ENCODE measurements at regions not wholly inside any gene's neighbourhood (a gene's known extent, or its start where the extent isn't known, plus 50 kb on each side); places are given as distances from the start of the nearest gene placed in this dataset.

DNA sequence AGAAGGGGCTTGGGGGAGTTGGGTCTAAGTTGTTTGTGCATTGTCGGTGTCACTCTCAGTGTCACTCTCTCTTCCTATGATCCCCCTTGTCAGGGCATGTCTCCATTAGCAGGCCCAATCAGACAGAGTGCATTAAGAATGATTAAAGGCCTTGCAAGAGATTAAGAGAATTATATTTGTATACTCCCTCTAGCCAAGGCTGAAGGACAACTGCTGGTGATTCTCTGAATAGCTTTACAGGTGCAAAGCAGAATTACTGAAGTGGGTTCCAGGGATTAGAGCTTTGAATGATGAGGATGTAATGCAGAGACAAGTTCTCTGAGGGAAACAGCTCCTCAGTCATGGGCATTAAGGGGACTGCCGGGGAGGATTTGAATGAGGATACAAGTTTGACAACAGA, 104.8 kb upstream of the LGALSL start:
- Histone ChIP-seq H3K27ac (no peak overlapping the region), H3K4me3 (no peak overlapping the region), H3K27me3 (no peaks in the 10 kb centered on the region), H3K4me1 (no peaks in the 10 kb centered on the region), H3K9me3 (no peaks in the 10 kb centered on the region), H3K36me3 (no peaks in the 10 kb centered on the region)
- intact Hi-C loops (cut with DNase I): no loop called here
- no peak for TF ChIP-seq POLR2A (IDR thresholded peaks at IDR 0.05)
- TF ChIP-seq, protein P1, sequence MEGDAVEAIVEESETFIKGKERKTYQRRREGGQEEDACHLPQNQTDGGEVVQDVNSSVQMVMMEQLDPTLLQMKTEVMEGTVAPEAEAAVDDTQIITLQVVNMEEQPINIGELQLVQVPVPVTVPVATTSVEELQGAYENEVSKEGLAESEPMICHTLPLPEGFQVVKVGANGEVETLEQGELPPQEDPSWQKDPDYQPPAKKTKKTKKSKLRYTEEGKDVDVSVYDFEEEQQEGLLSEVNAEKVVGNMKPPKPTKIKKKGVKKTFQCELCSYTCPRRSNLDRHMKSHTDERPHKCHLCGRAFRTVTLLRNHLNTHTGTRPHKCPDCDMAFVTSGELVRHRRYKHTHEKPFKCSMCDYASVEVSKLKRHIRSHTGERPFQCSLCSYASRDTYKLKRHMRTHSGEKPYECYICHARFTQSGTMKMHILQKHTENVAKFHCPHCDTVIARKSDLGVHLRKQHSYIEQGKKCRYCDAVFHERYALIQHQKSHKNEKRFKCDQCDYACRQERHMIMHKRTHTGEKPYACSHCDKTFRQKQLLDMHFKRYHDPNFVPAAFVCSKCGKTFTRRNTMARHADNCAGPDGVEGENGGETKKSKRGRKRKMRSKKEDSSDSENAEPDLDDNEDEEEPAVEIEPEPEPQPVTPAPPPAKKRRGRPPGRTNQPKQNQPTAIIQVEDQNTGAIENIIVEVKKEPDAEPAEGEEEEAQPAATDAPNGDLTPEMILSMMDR (IDR thresholded peaks at IDR 0.05): no peak
- TF ChIP-seq POLR2AphosphoS5 (IDR thresholded peaks at IDR 0.05; ENCODE audit: insufficient read depth in 1 of 2, low read depth in 1 of 2): no peak
- no peak for DNase-seq (ENCODE audit: extremely low spot score in 2 of 2)

DNA sequence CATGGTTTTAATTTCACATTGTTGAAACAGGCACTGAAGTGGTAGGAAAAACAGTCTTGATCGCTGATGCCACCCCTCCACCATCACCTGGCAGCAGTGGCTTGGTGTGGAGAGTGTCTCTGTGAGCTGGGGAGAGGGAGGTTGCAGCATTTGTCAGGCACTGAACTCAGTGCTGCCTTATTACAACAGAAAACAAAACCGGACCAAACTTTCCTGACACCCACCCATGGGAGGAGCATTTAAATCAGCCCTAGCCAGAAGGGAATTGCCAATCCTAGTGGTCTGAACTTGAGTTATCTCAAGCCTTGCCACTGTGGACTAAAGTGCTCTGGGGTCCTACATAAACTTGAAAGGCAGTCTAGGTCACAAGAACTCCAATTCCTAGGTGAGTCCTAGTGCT, 103.0 kb upstream of the LGALSL start:
- Histone ChIP-seq H3K9me3 (no peaks in the 10 kb centered on the region), H3K27me3 (no peaks in the 10 kb centered on the region), H3K4me3 (no peak overlapping the region), H3K4me1 (no peaks in the 10 kb centered on the region), H3K36me3 (no peaks in the 10 kb centered on the region), H3K27ac (no peak overlapping the region)
- TF ChIP-seq POLR2AphosphoS5 (IDR thresholded peaks at IDR 0.05; ENCODE audit: insufficient read depth in 1 of 2, low read depth in 1 of 2): no peak
- no peak for TF ChIP-seq POLR2A (IDR thresholded peaks at IDR 0.05)
- TF ChIP-seq, protein P1 (IDR thresholded peaks at IDR 0.05): no peak
- peak in 1 of 2 donors; percentile 67 for DNase-seq (ENCODE audit: extremely low spot score in 2 of 2)
- intact Hi-C loops (cut with DNase I): no loop called here

DNA sequence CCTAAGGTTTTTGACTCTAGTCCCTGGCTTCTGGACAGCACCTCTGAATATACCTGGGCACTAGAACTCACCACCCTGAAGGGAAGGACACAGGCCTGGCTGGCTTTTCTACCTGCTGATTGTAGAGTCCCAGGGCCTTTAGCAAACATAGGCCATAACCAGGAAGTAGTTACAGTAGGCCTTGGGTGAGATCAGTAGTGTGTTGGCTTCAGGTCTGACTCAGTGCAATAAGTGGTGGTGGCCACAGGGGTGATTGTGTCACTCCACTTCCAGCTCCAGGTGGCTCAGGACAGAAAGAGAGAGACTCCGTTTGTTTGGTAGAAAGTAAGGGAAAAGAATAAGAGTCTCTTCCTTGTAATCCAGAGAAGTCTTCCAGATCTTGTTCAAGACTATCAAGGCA, 101.7 kb upstream of the LGALSL start:
- intact Hi-C loops (cut with DNase I): no loop called here
- H3K4me3 ChIP-seq: no peak overlapping the region
- H3K9me3 ChIP-seq: no peaks in the 10 kb centered on the region
- H3K27ac ChIP-seq: no peak overlapping the region
- H3K27me3 ChIP-seq: no peaks in the 10 kb centered on the region
- H3K36me3 ChIP-seq: no peaks in the 10 kb centered on the region
- H3K4me1 ChIP-seq: no peaks in the 10 kb centered on the region
- peak in 1 of 2 donors; percentile 46 for DNase-seq (ENCODE audit: extremely low spot score in 2 of 2)
- TF ChIP-seq POLR2A (IDR thresholded peaks at IDR 0.05) (no peak), POLR2AphosphoS5 (IDR thresholded peaks at IDR 0.05; ENCODE audit: insufficient read depth in 1 of 2, low read depth in 1 of 2) (no peak)
- TF ChIP-seq, protein P1 (IDR thresholded peaks at IDR 0.05): no peak

DNA sequence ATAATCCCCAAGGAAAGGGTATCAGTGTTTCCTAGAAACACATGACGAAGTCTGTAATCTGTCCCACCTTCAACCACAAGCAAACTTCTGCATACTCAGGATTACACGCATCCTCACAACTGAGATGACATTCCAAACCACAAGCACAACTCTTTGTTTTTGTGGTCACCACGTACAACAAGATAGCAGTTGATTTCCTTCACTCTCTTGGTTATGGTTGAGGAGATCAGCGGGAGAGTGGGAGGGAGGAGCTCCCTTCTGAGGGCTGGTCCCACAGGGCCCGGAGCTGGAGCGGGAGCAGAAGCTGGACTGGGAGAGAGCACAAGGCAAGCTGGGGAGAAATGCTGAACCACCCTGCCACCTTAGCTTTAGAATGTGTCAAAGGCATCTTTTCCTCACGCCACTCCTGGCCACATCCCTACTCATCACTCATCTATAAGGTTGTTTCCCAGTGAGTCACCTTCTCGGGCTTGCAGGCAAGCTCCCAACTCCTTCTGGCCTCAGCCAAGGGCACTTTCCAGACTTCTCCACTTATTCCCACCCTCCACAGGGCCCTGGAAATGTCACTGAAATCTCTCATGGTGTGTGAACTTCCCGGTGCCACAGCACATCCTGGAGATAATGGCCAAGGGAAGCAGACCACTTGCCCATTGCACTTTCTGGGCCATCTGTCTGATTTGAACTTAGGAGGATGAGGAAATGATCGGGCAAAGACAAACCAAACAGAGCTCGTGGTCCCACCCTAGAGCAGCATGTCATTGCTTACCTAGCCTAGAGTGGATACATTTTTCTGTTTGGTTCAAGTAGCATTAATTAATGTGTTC, 98.9 kb upstream of the LGALSL start:
- Histone ChIP-seq H3K27ac (peak overlapping the region; percentile 32), H3K4me1 (peaks cover 12% of the 10 kb centered on the region), H3K9me3 (no peaks in the 10 kb centered on the region), H3K27me3 (no peaks in the 10 kb centered on the region), H3K4me3 (no peak overlapping the region), H3K36me3 (no peaks in the 10 kb centered on the region)
- intact Hi-C loops (cut with DNase I): no loop called here
- TF ChIP-seq, protein P1 (IDR thresholded peaks at IDR 0.05): no peak
- TF ChIP-seq POLR2AphosphoS5 (IDR thresholded peaks at IDR 0.05; ENCODE audit: insufficient read depth in 1 of 2, low read depth in 1 of 2) (no peak), POLR2A (IDR thresholded peaks at IDR 0.05) (no peak)
- peak in 1 of 2 donors; percentile 77 for DNase-seq (ENCODE audit: extremely low spot score in 2 of 2)

DNA sequence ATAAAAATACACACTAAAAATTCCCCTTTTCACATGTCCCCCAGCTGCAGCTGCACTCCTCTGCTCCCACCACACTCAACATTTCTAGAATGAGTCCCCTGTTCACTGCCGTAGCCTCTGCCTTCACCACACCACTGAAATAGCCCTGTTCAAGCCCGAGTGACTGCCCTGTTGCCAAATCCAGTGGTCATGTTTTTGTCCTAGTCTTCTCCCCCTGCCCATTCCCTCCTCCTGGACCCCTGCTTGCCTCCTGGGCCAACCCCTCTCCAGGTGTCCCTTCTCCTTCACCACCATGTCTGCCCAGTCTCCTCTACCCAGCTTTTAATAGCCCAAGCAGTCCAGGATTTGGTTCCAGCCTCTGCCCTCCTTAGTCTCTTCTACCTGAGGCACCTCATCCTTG, 97.1 kb upstream of the LGALSL start:
- Histone ChIP-seq H3K27me3 (no peaks in the 10 kb centered on the region), H3K4me1 (peaks cover 31% of the 10 kb centered on the region), H3K36me3 (no peaks in the 10 kb centered on the region), H3K9me3 (no peaks in the 10 kb centered on the region), H3K27ac (no peak overlapping the region), H3K4me3 (no peak overlapping the region)
- TF ChIP-seq, protein P1 (IDR thresholded peaks at IDR 0.05): no peak
- TF ChIP-seq POLR2A (IDR thresholded peaks at IDR 0.05): no peak
- no peak for TF ChIP-seq POLR2AphosphoS5 (IDR thresholded peaks at IDR 0.05; ENCODE audit: insufficient read depth in 1 of 2, low read depth in 1 of 2)
- intact Hi-C loops (cut with DNase I): no loop called here
- peak in 1 of 2 donors; percentile 77 for DNase-seq (ENCODE audit: extremely low spot score in 2 of 2)
